OCI-LY3 (cell line): ENCODE measurements at regions not wholly inside any gene's neighbourhood (a gene's known extent, or its start where the extent isn't known, plus 50 kb on each side); places are given as distances from the start of the nearest gene placed in this dataset.

Experiments used
- H2AFZ ChIP-seq: fragments of 200-600, 300-600 bp; shearing (Covaris generic); 2 replicates; pipeline ENCODE4 v1.6.0; 2014; ENCODE audit warnings: antibody characterized with exemption, low read depth, low read length
- H3K27ac ChIP-seq: fragments of 200-600, 300-600 bp; sonication (generic); 2 replicates; pipeline ENCODE4 v1.5.1; 2014; ENCODE audit warnings: mild to moderate bottlenecking, low read length, moderate library complexity, mixed read lengths
- H3K27me3 ChIP-seq: fragments of 200-600, 300-600 bp; sonication (generic); 2 replicates; pipeline ENCODE4 v1.6.1; 2014; ENCODE audit warnings: low read depth, low read length, mixed read lengths
- H3K36me3 ChIP-seq: fragments of 200-600, 300-600 bp; sonication (generic); replicated peaks from 2 replicates; pipeline ENCODE3; 2014; ENCODE audit warnings: low read depth, low read length, mixed read lengths
- H3K4me1 ChIP-seq: fragments of 300-600, 200-600 bp; sonication (generic); 2 replicates; pipeline ENCODE4 v1.6.1; 2014; ENCODE audit warnings: low read length, mixed read lengths
- H3K4me2 ChIP-seq: fragments of 200-600, 300-600 bp; sonication (generic); 2 replicates; pipeline ENCODE4 v1.6.1; 2014; ENCODE audit warnings: low read length, mixed read lengths
- H3K4me3 ChIP-seq: fragments of 300-600, 200-600 bp; sonication (generic); 2 replicates; pipeline ENCODE4 v1.5.1; 2014; ENCODE audit warnings: antibody characterized with exemption, mild to moderate bottlenecking, low read length, moderate library complexity
- H3K79me2 ChIP-seq: fragments of 300-600, 200-600 bp; shearing (Covaris generic); 2 replicates; pipeline ENCODE4 v1.6.1; 2014; ENCODE audit warnings: mild to moderate bottlenecking, low read length, mixed read lengths
- H3K9ac ChIP-seq: fragments of 300-600, 200-600 bp; shearing (Covaris generic); 2 replicates; pipeline ENCODE4 v1.6.0; 2014; ENCODE audit warnings: mild to moderate bottlenecking, low read length, moderate library complexity
- H3K9me3 ChIP-seq: fragments of 200-600, 300-600 bp; shearing (Covaris generic); 2 replicates; pipeline ENCODE4 v1.6.1; 2014; ENCODE audit warnings: low read length, mixed read lengths; ENCODE audit not compliant: insufficient read depth
- H4K20me1 ChIP-seq: fragments of 200-600, 300-600 bp; sonication (generic); 2 replicates; pipeline ENCODE4 v1.6.1; 2016; ENCODE audit warnings: low read length, mixed read lengths; ENCODE audit not compliant: insufficient read depth
- EZH2phosphoT487 ChIP-seq: fragments of 200-600 bp; shearing (Covaris generic); IDR thresholded peaks from 2 replicates; pipeline ENCODE4 v1.6.1; 2018; ENCODE audit warnings: antibody characterized with exemption, mixed run types, low read depth
- TF ChIP-seq, protein P1 (sequence below): fragments of 200-600, 300-600 bp; sonication (generic); IDR thresholded peaks from 2 replicates; pipeline ENCODE4 v1.5.1; 2014; ENCODE audit warnings: antibody characterized with exemption, low read length, low read depth

DNA sequence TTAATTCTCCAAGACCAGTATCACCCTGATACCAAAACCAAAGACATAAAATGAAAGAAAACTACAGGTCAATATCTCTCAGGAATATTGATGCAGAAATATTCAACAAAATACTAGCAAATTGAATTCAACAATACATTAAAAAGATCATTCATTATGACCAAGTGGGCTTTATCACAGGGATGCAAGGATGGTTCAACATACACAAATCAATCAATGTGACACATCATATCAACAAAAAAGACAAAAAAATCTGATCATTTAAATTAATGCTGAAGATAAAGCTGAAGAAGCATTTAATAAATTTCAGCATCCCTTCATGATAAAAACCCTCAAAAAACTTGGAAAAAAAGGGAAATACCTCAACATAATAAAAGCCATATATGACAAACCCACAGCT lies 341.4 kb downstream of the GUCY2F start:
- Histone ChIP-seq H3K4me2 (no peak overlapping the region), H3K4me3 (no peak overlapping the region), H3K27ac (no peak overlapping the region), H3K4me1 (no peaks in the 10 kb centered on the region), H3K9ac (no peak overlapping the region), H3K36me3 (no peaks in the 10 kb centered on the region), H4K20me1 (no peaks in the 10 kb centered on the region), H3K9me3 (no peaks in the 10 kb centered on the region), H3K27me3 (no peaks in the 10 kb centered on the region), H3K79me2 (no peaks in the 10 kb centered on the region), H2AFZ (no peak overlapping the region)
- TF ChIP-seq EZH2phosphoT487, result no peak
- TF ChIP-seq, protein P1, sequence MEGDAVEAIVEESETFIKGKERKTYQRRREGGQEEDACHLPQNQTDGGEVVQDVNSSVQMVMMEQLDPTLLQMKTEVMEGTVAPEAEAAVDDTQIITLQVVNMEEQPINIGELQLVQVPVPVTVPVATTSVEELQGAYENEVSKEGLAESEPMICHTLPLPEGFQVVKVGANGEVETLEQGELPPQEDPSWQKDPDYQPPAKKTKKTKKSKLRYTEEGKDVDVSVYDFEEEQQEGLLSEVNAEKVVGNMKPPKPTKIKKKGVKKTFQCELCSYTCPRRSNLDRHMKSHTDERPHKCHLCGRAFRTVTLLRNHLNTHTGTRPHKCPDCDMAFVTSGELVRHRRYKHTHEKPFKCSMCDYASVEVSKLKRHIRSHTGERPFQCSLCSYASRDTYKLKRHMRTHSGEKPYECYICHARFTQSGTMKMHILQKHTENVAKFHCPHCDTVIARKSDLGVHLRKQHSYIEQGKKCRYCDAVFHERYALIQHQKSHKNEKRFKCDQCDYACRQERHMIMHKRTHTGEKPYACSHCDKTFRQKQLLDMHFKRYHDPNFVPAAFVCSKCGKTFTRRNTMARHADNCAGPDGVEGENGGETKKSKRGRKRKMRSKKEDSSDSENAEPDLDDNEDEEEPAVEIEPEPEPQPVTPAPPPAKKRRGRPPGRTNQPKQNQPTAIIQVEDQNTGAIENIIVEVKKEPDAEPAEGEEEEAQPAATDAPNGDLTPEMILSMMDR, result no peak

GRCh38 chrX:109134777-109135176 lies 347.1 kb downstream of the GUCY2F start:
- H3K9me3 ChIP-seq, result no peaks in the 10 kb centered on the region
- H3K27ac ChIP-seq, result no peak overlapping the region
- no peaks in the 10 kb centered on the region for H3K27me3 ChIP-seq
- TF ChIP-seq, protein P1, result no peak
- TF ChIP-seq EZH2phosphoT487, result no peak
- no peak overlapping the region for H3K9ac ChIP-seq
- no peaks in the 10 kb centered on the region for H3K79me2 ChIP-seq
- H4K20me1 ChIP-seq, result no peaks in the 10 kb centered on the region
- no peak overlapping the region for H3K4me3 ChIP-seq
- no peaks in the 10 kb centered on the region for H3K4me1 ChIP-seq
- H2AFZ ChIP-seq, result no peak overlapping the region
- H3K36me3 ChIP-seq, result no peaks in the 10 kb centered on the region
- H3K4me2 ChIP-seq, result no peak overlapping the region

DNA sequence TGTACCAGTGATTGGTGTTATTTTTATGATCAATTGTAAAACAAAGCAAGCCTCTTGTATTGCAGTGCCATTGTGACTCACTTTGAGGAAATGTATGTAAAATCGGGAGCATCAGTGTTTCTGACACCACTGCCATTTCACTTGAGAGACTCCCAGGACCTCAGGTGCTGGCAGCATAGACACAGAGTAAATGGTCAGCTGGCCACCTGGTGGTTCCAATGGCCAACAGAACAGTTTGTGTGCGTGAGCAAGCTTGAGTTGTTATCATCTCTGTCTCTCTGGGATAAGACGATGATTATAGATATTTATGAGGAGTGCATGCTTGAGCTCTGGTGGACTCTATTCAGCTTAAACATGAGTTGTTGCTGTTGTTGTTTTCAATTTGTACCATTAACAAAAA lies 356.6 kb downstream of the GUCY2F start:
- no peak overlapping the region for H3K9ac ChIP-seq
- H3K79me2 ChIP-seq, result no peaks in the 10 kb centered on the region
- H2AFZ ChIP-seq, result no peak overlapping the region
- no peaks in the 10 kb centered on the region for H3K27me3 ChIP-seq
- no peaks in the 10 kb centered on the region for H3K9me3 ChIP-seq
- H3K4me1 ChIP-seq, result no peaks in the 10 kb centered on the region
- no peak for TF ChIP-seq EZH2phosphoT487
- TF ChIP-seq, protein P1, result no peak
- H3K27ac ChIP-seq, result no peak overlapping the region
- H3K36me3 ChIP-seq, result no peaks in the 10 kb centered on the region
- no peaks in the 10 kb centered on the region for H4K20me1 ChIP-seq
- no peak overlapping the region for H3K4me3 ChIP-seq
- H3K4me2 ChIP-seq, result no peak overlapping the region

GRCh38 chrX:109089359-109089758 lies 353.0 kb upstream of the IRS4 start:
- Histone ChIP-seq H3K9ac (no peak overlapping the region), H3K4me2 (no peak overlapping the region), H3K9me3 (no peaks in the 10 kb centered on the region), H3K79me2 (no peaks in the 10 kb centered on the region), H2AFZ (no peak overlapping the region), H4K20me1 (no peaks in the 10 kb centered on the region), H3K36me3 (no peaks in the 10 kb centered on the region), H3K4me3 (no peak overlapping the region), H3K27ac (no peak overlapping the region), H3K4me1 (no peaks in the 10 kb centered on the region), H3K27me3 (no peaks in the 10 kb centered on the region)
- no peak for TF ChIP-seq EZH2phosphoT487
- TF ChIP-seq, protein P1, result no peak
